Hepatic stellate cell (primary cell): ENCODE measurements at regions not wholly inside any gene's neighbourhood (a gene's known extent, or its start where the extent isn't known, plus 50 kb on each side); places are given as distances from the start of the nearest gene placed in this dataset.

Experiments
- DNase-seq: peaks from one replicate; pipeline ENCODE4 v3.0.0; 2011; ENCODE audit warnings: low spot score

GRCh38 chrX:39988496-39988895 lies 109.3 kb downstream of the BCOR start:
- DNase-seq = no peak

GRCh38 chrX:39990388-39990787 lies 107.4 kb downstream of the BCOR start:
- DNase-seq = no peak

GRCh38 chrX:39992300-39992699 lies 105.5 kb downstream of the BCOR start:
- no peak for DNase-seq

GRCh38 chrX:39995457-39995856 lies 102.3 kb downstream of the BCOR start:
- no peak for DNase-seq

- no peak for DNase-seq
These were observed 101.2 kb downstream of the BCOR start for GRCh38 chrX:39996536-39996935.

GRCh38 chrX:39998636-39999406 lies 98.9 kb downstream of the BCOR start:
- DNase-seq = no peak
